ENCODE measurements at regions not wholly inside any gene's neighbourhood (a gene's known extent, or its start where the extent isn't known, plus 50 kb on each side); places are given as distances from the start of the nearest gene placed in this dataset.
A peak's percentile ranks its signal among the peaks of the same experiment; 100 is the strongest.
"Not testable (repeated sequence)": the region's sequence is repeated elsewhere in the genome, so short reads cannot be mapped to it uniquely, and the experiment has no call there.

DNA sequence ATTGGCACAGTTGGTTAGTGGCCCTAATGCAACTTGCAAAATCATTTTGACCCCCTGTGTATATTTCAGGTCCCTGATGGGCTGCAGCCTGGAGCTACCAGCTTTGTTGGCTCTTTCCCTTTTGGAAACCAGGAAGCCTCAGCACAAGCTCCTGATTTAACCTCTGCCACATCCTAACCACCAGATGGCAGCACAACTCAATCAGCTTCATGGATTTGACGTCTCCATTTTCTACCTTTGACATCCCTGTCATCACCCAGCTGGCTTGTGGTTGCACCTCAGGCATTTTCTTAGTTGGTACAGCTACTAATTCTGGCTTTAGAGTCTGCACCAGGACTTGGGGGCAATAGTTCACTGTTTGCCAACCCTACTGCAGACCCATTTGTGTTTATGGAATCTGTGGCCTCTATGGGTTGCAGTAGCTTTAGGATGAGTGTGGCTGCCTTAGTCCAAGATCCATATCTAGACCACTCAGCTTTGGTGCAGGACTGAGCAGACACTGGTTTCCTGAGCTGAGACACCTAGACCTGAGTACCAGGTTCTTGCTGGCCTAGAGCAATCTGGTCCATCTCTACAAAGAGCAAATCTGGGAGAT, 456.2 kb downstream of the REEP3 start:
- Histone ChIP-seq H3K36me3 (replicated peaks) (no peaks in the 10 kb centered on the region), H3K9me3 (no peaks in the 10 kb centered on the region), H3K4me3 (no peak overlapping the region), H3K27me3 (ENCODE audit: low read depth) (no peaks in the 10 kb centered on the region), H3K4me1 (no peaks in the 10 kb centered on the region; the same call in 1 of the 2 replicates)
- in situ Hi-C loops (cut with MboI; ENCODE audit: low sequenced_read_pairs) = loop anchor here (5.0 kb wide), 1 partner anchor 110 kb away; no protein-coding TSS in a partner anchor
- peak; percentile 70 to 72 for DNase-seq (ENCODE audit: low spot score in 2 of 2)

DNA sequence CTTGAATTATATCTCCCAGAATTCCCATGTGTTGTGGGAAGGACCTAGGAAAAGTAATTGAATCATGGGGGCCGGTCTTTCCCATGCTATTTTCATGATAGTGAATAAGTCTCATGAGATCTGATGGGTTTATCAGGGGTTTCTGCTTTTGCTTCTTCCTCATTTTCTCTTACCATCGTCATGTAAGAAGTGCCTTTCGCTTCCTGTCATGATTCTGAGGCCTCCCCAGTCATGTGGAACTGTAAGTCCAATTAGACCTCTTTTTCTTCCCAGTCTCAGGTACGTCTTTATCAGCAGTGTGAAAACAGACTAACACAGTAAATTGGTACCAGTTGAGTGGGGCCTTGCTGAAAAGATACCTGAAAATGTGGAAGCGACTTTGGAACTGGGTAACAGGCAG, 459.7 kb downstream of the REEP3 start:
- H3K36me3 ChIP-seq (replicated peaks); H3K9me3 ChIP-seq; DNase-seq (ENCODE audit: low spot score in 2 of 2); H3K27me3 ChIP-seq (ENCODE audit: low read depth); in situ Hi-C loops (cut with MboI; ENCODE audit: low sequenced_read_pairs); H3K4me3 ChIP-seq; H3K4me1 ChIP-seq: not testable (repeated sequence)

DNA sequence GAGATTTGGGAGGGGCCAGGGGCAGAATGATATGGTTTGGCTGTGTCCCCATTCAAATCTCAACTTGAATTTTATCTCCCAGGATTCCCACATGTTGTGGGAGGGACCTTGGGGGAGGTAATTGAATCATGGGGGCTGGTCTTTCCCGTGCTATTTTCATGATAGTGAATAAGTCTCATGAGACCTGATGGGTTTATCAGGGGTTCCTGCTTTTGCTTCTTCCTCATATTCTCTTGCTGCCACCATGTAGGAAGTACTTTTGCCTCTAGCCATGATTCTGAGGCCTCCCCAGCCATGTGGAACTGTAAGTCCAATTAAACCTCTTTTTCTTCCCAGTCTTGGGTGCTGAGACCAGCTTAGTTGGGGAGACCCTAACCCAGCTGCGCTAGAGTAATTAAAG, 462.9 kb downstream of the REEP3 start:
- H3K27me3 ChIP-seq (ENCODE audit: low read depth); H3K36me3 ChIP-seq (replicated peaks); DNase-seq (ENCODE audit: low spot score in 2 of 2); H3K4me3 ChIP-seq; H3K9me3 ChIP-seq; H3K4me1 ChIP-seq; in situ Hi-C loops (cut with MboI; ENCODE audit: low sequenced_read_pairs): not testable (repeated sequence)

DNA sequence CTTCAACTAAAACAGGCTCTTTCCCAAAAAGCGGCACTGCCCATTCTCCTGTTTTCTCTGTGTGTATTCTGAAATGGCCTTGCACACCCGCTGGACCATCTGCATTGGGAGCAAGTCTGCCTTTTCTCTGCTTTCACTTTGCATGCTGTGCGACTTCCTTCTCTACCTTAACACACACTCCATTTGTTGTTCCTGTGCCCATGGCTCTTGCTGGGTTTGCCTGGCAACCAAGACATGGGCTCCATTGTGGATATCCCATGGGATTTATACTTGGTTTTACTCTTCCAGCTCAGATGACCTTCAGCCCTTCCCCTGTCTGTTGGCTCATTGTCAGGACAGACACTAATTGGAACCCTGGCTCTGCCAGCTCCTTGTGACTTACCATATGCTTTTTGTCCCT, 465.3 kb downstream of the REEP3 start:
- H3K9me3 ChIP-seq = peaks cover 11% of the 10 kb centered on the region
- no peaks in the 10 kb centered on the region for H3K36me3 ChIP-seq (replicated peaks)
- in situ Hi-C loops (cut with MboI; ENCODE audit: low sequenced_read_pairs) = no loop called here

DNA sequence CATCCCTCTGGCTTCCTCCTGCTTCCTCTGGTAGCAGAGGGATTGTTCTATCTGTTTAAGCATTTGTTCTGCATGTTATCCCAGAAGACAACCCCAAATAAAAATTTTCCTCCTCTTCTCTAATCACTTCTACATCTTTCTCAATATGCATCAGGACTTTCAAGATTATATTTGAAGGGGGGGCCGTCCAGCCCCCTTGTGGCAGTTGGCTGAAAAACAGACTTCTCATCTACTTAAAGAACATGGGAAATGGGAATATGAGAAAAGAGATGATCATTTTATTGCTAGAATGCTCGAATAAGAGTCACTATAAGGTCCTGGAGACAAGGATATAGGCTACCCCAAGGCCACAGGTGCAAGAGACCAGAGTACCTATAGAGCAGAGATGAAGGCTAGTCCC, 466.0 kb downstream of the REEP3 start:
- in situ Hi-C loops (cut with MboI; ENCODE audit: low sequenced_read_pairs) = no loop called here
- Histone ChIP-seq H3K4me3 (no peak overlapping the region), H3K36me3 (replicated peaks) (no peaks in the 10 kb centered on the region), H3K9me3 (peaks cover 11% of the 10 kb centered on the region), H3K27me3 (ENCODE audit: low read depth) (no peaks in the 10 kb centered on the region), H3K4me1 (no peaks in the 10 kb centered on the region)
- no peak for DNase-seq (ENCODE audit: low spot score in 2 of 2)

More for the DNA sequence above, 465.3 kb downstream of the REEP3 start:
- no peaks in the 10 kb centered on the region for H3K27me3 ChIP-seq (ENCODE audit: low read depth)
- no peaks in the 10 kb centered on the region for H3K4me1 ChIP-seq
- no peak for DNase-seq (ENCODE audit: low spot score in 2 of 2)
- H3K4me3 ChIP-seq = no peak overlapping the region

DNA sequence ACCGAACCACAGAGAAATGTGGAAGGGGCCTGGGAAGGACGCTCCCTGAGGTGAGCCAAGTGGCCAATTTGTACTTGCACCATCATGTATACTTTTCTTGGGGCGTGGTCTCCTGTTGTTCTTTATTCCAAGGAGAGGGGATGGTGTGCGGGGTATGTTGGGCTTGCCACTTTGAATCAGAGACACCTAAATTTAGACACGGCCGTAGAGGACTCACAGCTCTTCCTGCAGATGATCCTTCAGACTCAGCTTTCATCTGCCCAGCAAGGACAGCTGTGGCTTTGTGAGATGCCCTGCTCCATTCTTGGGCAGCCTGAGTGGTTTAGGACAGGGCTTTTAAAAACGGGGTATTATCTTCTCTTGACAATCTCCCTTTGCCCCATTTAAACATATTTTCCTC, 473.2 kb downstream of the REEP3 start:
- in situ Hi-C loops (cut with MboI; ENCODE audit: low sequenced_read_pairs) = no loop called here
- Histone ChIP-seq H3K9me3 (peaks cover 4% of the 10 kb centered on the region; the same call in 1 of the 2 replicates), H3K36me3 (replicated peaks) (no peaks in the 10 kb centered on the region), H3K27me3 (ENCODE audit: low read depth) (no peaks in the 10 kb centered on the region), H3K4me1 (no peaks in the 10 kb centered on the region), H3K4me3 (no peak overlapping the region)
- DNase-seq (ENCODE audit: low spot score in 2 of 2) = no peak

DNA sequence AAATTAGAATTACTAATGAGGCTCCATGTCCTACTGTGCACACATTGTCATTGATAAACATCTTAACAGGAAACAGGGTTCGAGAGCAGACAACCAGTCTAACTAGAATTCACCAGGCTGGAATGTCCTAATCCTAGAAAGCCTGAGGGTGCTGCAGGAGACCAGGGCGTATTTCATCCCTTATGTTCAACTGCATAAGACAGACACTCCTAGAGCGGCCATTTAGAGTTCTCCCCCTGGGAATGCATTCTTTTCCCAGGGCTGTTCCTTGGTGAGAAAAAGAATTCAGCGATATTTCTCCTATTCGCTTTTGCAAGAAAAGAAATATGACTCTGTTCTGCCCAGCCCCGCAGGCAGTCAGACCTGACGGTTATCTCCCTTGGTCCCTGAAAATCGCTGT, 486.0 kb downstream of the REEP3 start:
- Histone ChIP-seq H3K9me3 (no peaks in the 10 kb centered on the region), H3K4me3 (no peak overlapping the region), H3K36me3 (replicated peaks) (no peaks in the 10 kb centered on the region), H3K27me3 (ENCODE audit: low read depth) (no peaks in the 10 kb centered on the region), H3K4me1 (peaks cover 10% of the 10 kb centered on the region)
- in situ Hi-C loops (cut with MboI; ENCODE audit: low sequenced_read_pairs) = no loop called here
- peak in 1 of 2 experiments; percentile 14 for DNase-seq (ENCODE audit: low spot score in 2 of 2)

DNA sequence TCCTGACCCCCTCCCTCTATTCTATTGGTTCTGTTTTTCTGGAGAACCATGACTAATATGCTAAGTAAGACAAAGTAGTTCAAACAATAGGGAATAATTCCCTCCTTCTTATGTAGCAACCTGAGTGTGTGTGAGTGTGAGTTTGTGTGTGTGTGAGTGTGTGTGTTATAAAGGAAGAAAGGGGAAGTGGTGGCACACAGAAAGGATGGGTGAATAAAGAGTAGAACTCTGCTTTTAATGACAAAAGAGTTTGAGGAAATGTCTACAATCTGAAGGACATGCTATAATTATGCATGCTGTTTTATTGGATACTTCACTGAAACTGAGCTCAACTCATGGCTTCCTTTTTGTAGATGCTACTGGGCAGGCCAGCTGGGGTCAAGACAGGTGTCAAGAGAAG, 489.5 kb downstream of the REEP3 start:
- Histone ChIP-seq H3K27me3 (ENCODE audit: low read depth) (no peaks in the 10 kb centered on the region), H3K9me3 (no peaks in the 10 kb centered on the region), H3K4me3 (no peak overlapping the region), H3K36me3 (replicated peaks) (no peaks in the 10 kb centered on the region), H3K4me1 (peaks cover 13% of the 10 kb centered on the region)
- peak; percentile 3 to 20 for DNase-seq (ENCODE audit: low spot score in 2 of 2)
- in situ Hi-C loops (cut with MboI; ENCODE audit: low sequenced_read_pairs) = no loop called here

DNA sequence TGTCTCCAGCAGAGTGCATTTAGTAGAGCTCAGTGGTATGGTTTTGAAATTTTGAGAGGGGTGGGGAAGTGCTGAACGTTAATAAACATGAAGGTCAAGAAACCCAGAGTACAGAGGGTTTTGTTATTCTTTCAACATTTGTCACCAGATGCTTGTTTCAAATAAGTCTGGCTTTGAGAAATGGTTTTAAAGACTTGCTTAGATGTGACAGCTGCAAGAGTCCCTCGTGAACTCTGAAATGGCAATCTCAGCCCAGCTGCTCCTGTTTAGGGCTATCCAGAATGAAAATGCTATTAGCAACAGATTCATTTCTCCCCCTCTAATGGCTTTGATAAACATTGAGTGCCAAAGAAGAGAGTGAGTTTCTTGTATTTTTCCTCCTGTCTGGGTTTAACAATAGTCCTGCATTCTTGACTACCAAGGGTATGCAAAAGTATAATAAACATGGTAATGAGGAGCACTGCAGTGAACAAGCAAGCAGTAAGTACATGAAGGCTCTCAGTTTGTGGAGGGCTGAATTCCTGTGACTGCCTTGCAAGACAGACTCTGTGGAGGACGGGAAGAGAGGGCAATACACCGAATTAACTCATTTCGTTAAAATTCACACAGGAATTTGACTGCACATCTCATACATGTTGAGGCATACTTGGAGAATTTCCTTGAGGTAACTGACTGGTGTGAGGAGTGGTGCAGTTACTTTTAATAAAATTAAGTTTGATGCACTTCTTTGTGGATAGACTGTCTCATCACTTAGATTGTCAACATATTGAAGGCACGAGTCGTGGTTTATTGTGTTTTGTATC, 490.9 kb downstream of the REEP3 start:
- no peaks in the 10 kb centered on the region for H3K9me3 ChIP-seq
- DNase-seq (ENCODE audit: low spot score in 2 of 2) = peak; percentile 22 to 53
- H3K27me3 ChIP-seq (ENCODE audit: low read depth) = no peaks in the 10 kb centered on the region
- no peaks in the 10 kb centered on the region for H3K36me3 ChIP-seq (replicated peaks)
- H3K4me1 ChIP-seq = peaks cover 13% of the 10 kb centered on the region
- in situ Hi-C loops (cut with MboI; ENCODE audit: low sequenced_read_pairs) = no loop called here
- H3K4me3 ChIP-seq = no peak overlapping the region

DNA sequence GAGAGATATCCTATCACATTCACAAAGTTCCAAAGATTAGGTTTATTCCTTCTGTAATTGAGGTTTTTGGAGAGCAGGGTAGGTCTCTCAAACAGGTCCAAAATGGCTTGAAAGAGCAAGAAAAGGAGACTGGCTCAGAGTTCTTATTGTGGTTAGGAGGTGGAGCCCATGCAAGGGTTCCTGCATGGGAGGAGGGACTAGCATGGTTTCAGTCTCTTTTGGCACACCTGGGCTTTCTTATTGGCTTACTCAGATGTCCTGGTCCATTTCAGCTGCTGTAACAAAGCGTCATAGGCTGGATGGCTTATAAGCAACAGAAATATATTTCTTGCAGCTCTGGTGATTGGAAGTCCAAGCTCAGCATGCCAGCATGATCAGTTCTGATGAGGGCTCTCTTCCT, 493.1 kb downstream of the REEP3 start:
- in situ Hi-C loops (cut with MboI; ENCODE audit: low sequenced_read_pairs) = no loop called here
- no peak overlapping the region for H3K4me3 ChIP-seq
- peaks cover 13% of the 10 kb centered on the region for H3K4me1 ChIP-seq
- H3K27me3 ChIP-seq (ENCODE audit: low read depth) = no peaks in the 10 kb centered on the region
- no peaks in the 10 kb centered on the region for H3K9me3 ChIP-seq
- no peak for DNase-seq (ENCODE audit: low spot score in 2 of 2)
- H3K36me3 ChIP-seq (replicated peaks) = no peaks in the 10 kb centered on the region

DNA sequence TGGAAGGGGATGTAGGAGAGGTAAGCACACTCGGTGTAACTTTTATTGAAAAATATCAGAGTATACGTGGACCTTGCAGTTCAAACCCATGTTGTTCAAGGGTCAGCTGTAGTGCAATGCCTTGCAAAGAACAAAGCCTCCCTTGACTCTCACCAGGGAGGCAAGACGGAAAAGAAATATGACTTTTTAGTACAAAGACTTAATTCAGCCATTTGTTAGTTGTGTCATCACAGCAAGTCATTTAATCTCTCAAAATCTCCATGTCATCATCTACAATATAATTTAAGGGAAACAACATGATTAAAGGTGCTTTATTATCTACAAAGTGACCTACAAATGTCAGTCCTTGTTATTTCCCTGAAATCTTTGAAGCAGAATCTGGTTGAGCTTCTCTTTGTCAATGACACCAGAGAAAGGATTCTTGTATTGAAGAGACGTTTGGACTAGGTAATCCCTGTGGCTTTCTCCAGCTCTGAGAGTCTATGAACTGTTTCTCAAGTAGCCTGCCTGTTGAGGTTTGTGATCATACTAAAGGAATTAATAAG, 502.8 kb downstream of the REEP3 start:
- no peak for DNase-seq (ENCODE audit: low spot score in 2 of 2)
- in situ Hi-C loops (cut with MboI; ENCODE audit: low sequenced_read_pairs) = no loop called here

DNA sequence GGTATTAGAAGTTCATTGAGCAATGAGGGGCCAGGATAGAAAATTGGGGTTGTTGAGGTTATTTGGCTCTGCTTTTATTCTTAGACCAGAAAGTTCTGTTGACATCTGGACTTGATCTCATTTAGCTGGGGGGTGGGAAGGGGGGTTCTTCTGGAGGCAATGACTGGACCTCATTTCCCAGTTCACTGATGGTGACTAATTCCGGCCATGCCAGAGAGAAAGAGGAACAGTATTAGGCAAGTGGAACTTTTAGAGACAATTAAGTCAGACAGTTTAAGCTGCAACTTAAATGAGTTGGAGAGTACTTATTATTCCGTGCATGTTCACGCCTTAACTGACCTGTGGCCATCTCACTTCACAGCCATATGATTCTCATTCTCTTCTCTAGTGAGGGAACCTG, 512.5 kb downstream of the REEP3 start:
- Histone ChIP-seq H3K4me1 (no peaks in the 10 kb centered on the region), H3K4me3 (no peak overlapping the region), H3K9me3 (no peaks in the 10 kb centered on the region), H3K27me3 (ENCODE audit: low read depth) (0 out of 2 replicates have a peak, but pooled peaks cover 2% of the 10 kb centered on the region), H3K36me3 (replicated peaks) (no peaks in the 10 kb centered on the region)
- DNase-seq (ENCODE audit: low spot score in 2 of 2) = no peak
- in situ Hi-C loops (cut with MboI; ENCODE audit: low sequenced_read_pairs) = no loop called here

More for the DNA sequence above, 502.8 kb downstream of the REEP3 start:
- H3K27me3 ChIP-seq (ENCODE audit: low read depth) = no peaks in the 10 kb centered on the region; the same call in none of the 2 replicates
- no peaks in the 10 kb centered on the region; the same call in 1 of the 2 replicates for H3K9me3 ChIP-seq
- H3K36me3 ChIP-seq (replicated peaks) = no peaks in the 10 kb centered on the region
- no peak overlapping the region for H3K4me3 ChIP-seq
- H3K4me1 ChIP-seq = no peaks in the 10 kb centered on the region

DNA sequence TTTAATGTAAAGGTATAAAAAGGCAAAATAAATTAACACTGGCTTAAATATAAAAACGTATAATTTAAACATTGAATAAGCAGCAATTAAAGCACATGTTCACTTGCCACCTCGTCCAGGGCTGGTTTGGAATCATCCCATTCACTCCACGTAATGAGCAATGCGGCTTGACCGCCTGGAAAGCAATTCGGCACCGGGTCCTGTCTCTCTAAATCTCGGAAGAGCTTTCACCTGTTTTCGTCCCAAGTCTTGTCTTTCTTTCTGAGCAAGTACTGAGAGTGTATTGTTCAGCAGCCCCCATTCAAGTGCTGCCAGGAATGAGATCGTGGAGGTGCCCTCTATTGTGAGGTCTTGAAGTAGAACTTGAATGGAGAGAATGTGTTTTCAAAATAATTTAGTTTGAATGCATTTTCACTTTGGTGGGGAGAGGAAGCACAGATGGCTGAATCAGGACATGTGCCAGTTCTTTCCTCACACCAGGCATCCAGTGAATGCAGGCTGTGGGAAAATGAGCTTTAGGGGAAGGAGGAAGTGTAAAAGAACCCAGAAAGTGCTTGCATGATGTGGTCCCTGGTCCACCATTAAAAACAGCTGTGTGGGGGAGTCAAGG, 515.2 kb downstream of the REEP3 start:
- in situ Hi-C loops (cut with MboI; ENCODE audit: low sequenced_read_pairs) = no loop called here
- Histone ChIP-seq H3K36me3 (replicated peaks) (no peaks in the 10 kb centered on the region), H3K4me3 (no peak overlapping the region), H3K27me3 (ENCODE audit: low read depth) (0 out of 2 replicates have a peak, but pooled peaks cover 2% of the 10 kb centered on the region), H3K9me3 (no peaks in the 10 kb centered on the region), H3K4me1 (no peaks in the 10 kb centered on the region)
- no peak for DNase-seq (ENCODE audit: low spot score in 2 of 2)

Data from HAP-1 (cell line).